ENCODE measurements at regions not wholly inside any gene's neighbourhood (a gene's known extent, or its start where the extent isn't known, plus 50 kb on each side); places are given as distances from the start of the nearest gene placed in this dataset.

- no peak for DNase-seq
Measured at GRCh38 chr7:18317941-18318340, 177.6 kb upstream of the HDAC9 start.

- DNase-seq = no peak
Measured at GRCh38 chr7:18320422-18320821, 175.1 kb upstream of the HDAC9 start.

GRCh38 chr7:18320971-18321567 is 174.5 kb upstream of the HDAC9 start:
- peak in 1 of 5 donors; percentile 2 for DNase-seq

- DNase-seq = no peak
Measured at GRCh38 chr7:18330548-18330947, 165.0 kb upstream of the HDAC9 start.

GRCh38 chr7:18336626-18337025 is 158.9 kb upstream of the HDAC9 start:
- DNase-seq = no peak

- no peak for DNase-seq
Measured at GRCh38 chr7:18337048-18337809, 158.3 kb upstream of the HDAC9 start.

GRCh38 chr7:18338910-18339523 is 156.5 kb upstream of the HDAC9 start:
- DNase-seq = no peak

GRCh38 chr7:18341756-18342155 is 153.8 kb upstream of the HDAC9 start:
- no peak for DNase-seq

- DNase-seq = no peak
Measured at GRCh38 chr7:18343047-18343446, 152.5 kb upstream of the HDAC9 start.

GRCh38 chr7:18344536-18344935 is 151.0 kb upstream of the HDAC9 start:
- DNase-seq = no peak

- DNase-seq = peak in 1 of 5 donors; percentile 3
Measured at GRCh38 chr7:18345641-18346234, 149.8 kb upstream of the HDAC9 start.

- no peak for DNase-seq
Measured at GRCh38 chr7:18347170-18347569, 148.4 kb upstream of the HDAC9 start.

- no peak for DNase-seq
Measured at GRCh38 chr7:18350678-18351077, 144.9 kb upstream of the HDAC9 start.

- no peak for DNase-seq
Measured at GRCh38 chr7:18352339-18353255, 143.0 kb upstream of the HDAC9 start.

GRCh38 chr7:18353339-18353738 is 142.2 kb upstream of the HDAC9 start:
- DNase-seq = no peak

GRCh38 chr7:18354108-18355085 is 141.2 kb upstream of the HDAC9 start:
- DNase-seq = no peak

GRCh38 chr7:18356191-18356645 is 139.3 kb upstream of the HDAC9 start:
- DNase-seq = peak in 1 of 5 donors; percentile 13

GRCh38 chr7:18357691-18358090 is 137.9 kb upstream of the HDAC9 start:
- no peak for DNase-seq

GRCh38 chr7:18361756-18362155 is 133.8 kb upstream of the HDAC9 start:
- DNase-seq = no peak

GRCh38 chr7:18363751-18364380 is 131.7 kb upstream of the HDAC9 start:
- no peak for DNase-seq

- no peak for DNase-seq
Measured at GRCh38 chr7:18364396-18364795, 131.2 kb upstream of the HDAC9 start.
